Muscle layer of colon (tissue), 2 donors: ENCODE measurements at regions not wholly inside any gene's neighbourhood (a gene's known extent, or its start where the extent isn't known, plus 50 kb on each side); places are given as distances from the start of the nearest gene placed in this dataset.
"Not testable (repeated sequence)": the region's sequence is repeated elsewhere in the genome, so short reads cannot be mapped to it uniquely, and the experiment has no call there.

Source experiments
- H3K27ac ChIP-seq: one replicate; pipeline ENCODE4 v1.7.0; 2013; ENCODE audit warnings: low read depth, mild to moderate bottlenecking, low read length, moderate library complexity
- H3K27me3 ChIP-seq, 2 donors: one replicate each; pipeline ENCODE4 v1.7.0; 2013; ENCODE audit warnings: low read length in 2 of 2, mild to moderate bottlenecking in 2 of 2; ENCODE audit not compliant: insufficient read depth in 2 of 2, control insufficient read depth in 1 of 2
- H3K36me3 ChIP-seq: one replicate; pipeline ENCODE4 v1.7.0; 2013; ENCODE audit warnings: mild to moderate bottlenecking, low read length; ENCODE audit not compliant: insufficient read depth
- H3K4me1 ChIP-seq: one replicate; pipeline ENCODE4 v1.7.0; 2013; ENCODE audit warnings: mild to moderate bottlenecking, low read length; ENCODE audit not compliant: insufficient read depth
- H3K4me3 ChIP-seq, 2 donors: one replicate each; pipeline ENCODE4 v1.7.0; 2013; ENCODE audit warnings: low read length in 2 of 2, low read depth in 1 of 2, mild to moderate bottlenecking in 1 of 2, moderate library complexity in 1 of 2
- H3K9ac ChIP-seq: one replicate; pipeline ENCODE4 v1.7.0; 2013; ENCODE audit warnings: low read length
- H3K9me3 ChIP-seq: one replicate; pipeline ENCODE4 v1.7.0; 2013; ENCODE audit warnings: mild to moderate bottlenecking, low read length
- donor health status: abdominal sarcoma.
- donor health status: Adenocarcinoma of cecum.

DNA sequence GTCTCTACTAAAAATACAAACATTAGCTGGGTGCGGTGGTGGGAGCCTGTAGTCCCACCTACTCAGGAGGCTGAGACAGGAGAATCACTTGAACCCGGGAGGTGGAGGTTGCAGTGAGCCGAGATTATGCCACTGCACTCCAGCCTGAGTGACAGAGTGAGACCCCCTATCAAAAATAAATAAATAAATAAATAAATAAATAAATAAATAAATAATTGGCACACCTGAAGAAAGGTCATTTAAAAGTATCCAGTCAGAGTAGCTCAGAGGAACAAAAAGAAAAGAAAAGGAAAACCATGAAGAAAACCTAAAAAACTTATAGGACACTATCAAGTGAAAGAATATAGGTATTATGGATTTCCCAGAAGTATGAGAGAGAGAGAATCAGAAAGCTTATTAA lies 330.1 kb upstream of the AR start:
- H3K9ac ChIP-seq, H3K27me3 ChIP-seq, H3K9me3 ChIP-seq, H3K4me1 ChIP-seq, H3K27ac ChIP-seq, H3K36me3 ChIP-seq, H3K4me3 ChIP-seq: not testable (repeated sequence)

DNA sequence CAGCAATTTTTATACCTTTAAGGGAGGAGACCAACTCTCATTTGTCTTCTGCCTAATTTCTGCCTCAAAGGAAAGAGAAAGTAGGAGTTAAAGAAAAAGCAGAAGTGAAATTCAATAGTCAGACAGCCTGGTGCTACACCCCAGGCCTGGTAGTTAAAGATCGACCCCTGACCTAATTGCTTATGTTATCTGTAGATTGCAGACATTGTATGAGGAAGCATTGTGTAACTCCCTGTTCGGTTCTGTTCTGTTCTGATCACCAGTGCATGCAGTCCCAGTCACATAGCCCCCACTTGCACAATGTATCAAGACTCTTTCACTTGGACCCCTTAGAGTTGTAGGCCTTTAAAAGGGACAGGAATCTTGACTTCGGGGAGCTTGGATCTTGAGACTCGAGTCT lies 335.9 kb upstream of the AR start:
- Histone ChIP-seq H3K27ac (no peak overlapping the region), H3K9ac (no peak overlapping the region), H3K27me3 (peaks cover 0 to 6% of the 10 kb centered on the region in 2 donors), H3K36me3 (no peaks in the 10 kb centered on the region), H3K4me3 (no peak overlapping the region), H3K9me3 (no peaks in the 10 kb centered on the region), H3K4me1 (no peaks in the 10 kb centered on the region)

DNA sequence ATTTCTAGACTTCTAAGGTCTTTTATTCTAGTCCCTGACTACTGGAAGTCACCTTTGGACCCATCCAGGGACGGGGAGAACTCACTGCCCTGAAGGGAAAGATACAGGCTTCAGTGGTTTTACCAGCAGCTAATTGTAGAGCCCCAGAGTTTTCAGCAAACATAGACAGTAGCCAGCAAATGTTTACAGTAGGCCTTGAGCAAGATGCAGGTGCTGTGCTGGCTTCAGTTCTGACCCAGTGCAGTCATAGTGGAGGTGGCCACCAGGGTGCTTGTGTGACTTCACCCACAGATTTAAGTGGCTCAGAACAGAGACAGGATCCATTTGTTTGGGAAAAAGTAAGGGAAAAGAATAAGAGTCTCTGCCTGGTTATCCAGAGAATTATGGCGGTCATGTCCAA lies 384.4 kb upstream of the AR start:
- no peak overlapping the region for H3K4me3 ChIP-seq
- H3K4me1 ChIP-seq: no peaks in the 10 kb centered on the region
- no peaks in the 10 kb centered on the region for H3K36me3 ChIP-seq
- H3K9me3 ChIP-seq: no peaks in the 10 kb centered on the region
- no peaks in the 10 kb centered on the region for H3K27me3 ChIP-seq
- H3K27ac ChIP-seq: no peak overlapping the region
- no peak overlapping the region for H3K9ac ChIP-seq

DNA sequence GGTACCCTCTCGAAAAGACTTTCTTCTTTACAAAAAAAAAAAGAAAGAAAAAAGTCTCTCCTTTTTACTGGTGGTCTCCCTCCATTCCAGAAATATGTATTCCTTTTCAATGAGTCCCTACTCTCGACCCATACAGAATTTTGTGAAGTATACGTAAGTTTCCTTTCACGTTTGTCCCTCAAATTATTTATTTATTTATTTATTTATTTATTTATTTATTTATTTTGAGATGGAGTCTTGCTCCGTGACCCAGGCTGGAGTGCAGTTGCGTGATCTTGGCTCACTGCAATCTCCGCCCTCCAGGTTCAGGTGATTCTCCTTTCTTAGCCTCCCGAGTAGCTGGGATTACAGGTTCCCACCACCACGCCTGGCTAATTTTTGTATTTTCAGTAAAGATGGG lies 429.2 kb upstream of the AR start:
- no peak overlapping the region for H3K9ac ChIP-seq
- no peaks in the 10 kb centered on the region for H3K9me3 ChIP-seq

DNA sequence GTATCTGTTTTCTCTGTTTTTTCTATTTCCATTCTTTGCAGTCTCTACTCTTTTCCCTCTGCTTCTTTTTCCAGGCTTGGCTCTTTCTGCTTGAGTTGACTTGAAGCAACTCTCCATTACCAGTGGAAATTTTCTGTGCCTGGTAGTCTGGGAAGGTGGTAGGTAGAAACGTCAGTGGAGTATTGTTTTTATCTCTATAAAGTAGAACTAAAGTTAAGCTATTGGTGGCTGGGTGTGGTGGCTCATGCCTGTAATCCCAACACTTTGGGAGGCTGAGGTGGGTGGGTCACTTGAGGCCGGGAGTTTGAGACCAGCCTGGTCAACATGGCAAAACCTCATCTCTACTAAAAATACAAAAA lies 438.1 kb upstream of the AR start:
- H3K27ac ChIP-seq: no peak overlapping the region

More for the DNA sequence above, 429.2 kb upstream of the AR start:
- Histone ChIP-seq H3K4me1 (no peaks in the 10 kb centered on the region), H3K4me3 (no peak overlapping the region), H3K27me3 (no peaks in the 10 kb centered on the region), H3K36me3 (no peaks in the 10 kb centered on the region), H3K27ac (no peak overlapping the region)

DNA sequence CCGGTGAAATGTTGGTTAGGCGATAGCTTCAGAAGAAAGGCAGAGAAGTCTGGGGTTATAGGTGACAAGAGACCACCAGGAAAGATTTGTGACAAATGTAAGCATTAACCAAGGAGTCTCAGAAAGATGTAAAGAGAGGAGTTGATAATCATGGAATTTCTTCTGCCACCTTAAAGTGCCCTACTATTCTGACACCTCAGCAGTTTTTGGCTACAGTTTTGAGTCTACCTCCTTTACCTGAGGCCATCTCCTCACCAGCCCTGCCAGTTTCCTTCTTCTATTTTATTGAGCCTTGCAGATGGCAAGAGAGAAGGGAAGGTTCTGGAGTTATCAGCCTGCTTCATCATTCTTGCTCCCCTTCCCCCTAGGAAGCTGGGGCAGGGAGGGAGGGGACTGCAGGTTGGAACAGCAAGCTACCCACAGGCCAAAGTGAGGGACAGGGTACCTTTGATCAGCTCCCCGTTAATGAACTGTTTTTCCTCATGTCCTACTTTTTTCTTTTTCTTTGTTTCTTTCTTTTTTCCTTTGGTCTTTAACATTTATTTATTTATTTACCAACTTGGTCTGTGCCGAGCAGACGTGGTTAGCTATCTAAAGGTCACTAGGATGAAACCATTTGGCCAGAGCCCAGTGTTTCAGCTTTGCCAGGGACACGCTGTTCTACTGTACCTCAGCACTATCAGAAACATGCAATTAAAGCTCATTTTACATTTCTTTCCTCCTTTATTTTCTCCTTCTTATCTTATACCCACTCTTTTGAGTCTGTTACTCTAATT lies 438.7 kb upstream of the AR start:
- Histone ChIP-seq H3K27ac (no peak overlapping the region), H3K27me3 (no peaks in the 10 kb centered on the region), H3K9me3 (no peaks in the 10 kb centered on the region), H3K4me1 (peaks cover 6% of the 10 kb centered on the region), H3K36me3 (no peaks in the 10 kb centered on the region), H3K4me3 (no peak overlapping the region), H3K9ac (no peak overlapping the region)

More for the DNA sequence above, 438.1 kb upstream of the AR start:
- peaks cover 6% of the 10 kb centered on the region for H3K4me1 ChIP-seq
- no peaks in the 10 kb centered on the region for H3K36me3 ChIP-seq
- no peaks in the 10 kb centered on the region for H3K27me3 ChIP-seq
- H3K9ac ChIP-seq: no peak overlapping the region
- no peak overlapping the region for H3K4me3 ChIP-seq
- no peaks in the 10 kb centered on the region for H3K9me3 ChIP-seq

DNA sequence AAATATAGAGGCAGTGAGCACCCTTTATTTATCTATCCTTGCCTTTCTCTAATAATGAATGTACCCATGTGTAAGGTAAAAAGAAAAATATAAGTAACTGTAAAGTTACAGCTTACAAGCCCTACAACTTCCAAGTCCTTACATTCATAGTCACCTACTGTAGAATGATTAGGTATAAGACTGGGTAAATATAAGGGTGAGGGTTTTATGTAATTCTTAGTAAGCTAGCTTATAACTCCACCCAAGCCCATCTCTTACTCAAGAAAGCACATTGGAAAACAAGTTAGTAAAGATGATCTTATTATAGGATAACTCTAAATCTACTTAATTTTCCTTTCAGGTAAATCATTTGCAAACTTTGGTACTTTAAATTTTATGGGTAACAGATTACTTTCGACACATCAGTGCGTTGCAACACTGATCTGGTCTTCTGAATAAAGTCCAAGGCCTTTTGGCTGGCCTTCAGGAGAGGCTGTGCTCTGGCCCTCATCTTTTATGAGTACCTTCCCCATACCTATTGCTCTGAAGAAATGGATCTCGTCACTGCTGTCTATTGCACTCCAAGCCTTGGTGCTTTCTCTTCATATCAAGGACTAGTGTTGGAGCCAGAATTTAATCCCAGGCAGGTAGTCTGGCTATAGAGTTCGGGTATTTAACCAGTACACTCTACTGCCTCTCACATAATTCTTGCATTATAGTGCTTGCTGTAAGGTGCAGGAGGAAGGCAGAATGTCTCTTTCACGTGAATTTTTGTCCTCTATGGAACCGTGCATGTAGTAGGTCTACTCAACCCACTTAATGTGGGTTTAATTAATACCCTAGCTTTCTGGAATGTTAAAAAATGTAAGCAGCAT lies 443.6 kb upstream of the AR start:
- Histone ChIP-seq H3K36me3 (no peaks in the 10 kb centered on the region), H3K9ac (no peak overlapping the region), H3K9me3 (no peaks in the 10 kb centered on the region), H3K27ac (no peak overlapping the region), H3K4me3 (no peak overlapping the region), H3K4me1 (peaks cover 6% of the 10 kb centered on the region), H3K27me3 (no peaks in the 10 kb centered on the region)

DNA sequence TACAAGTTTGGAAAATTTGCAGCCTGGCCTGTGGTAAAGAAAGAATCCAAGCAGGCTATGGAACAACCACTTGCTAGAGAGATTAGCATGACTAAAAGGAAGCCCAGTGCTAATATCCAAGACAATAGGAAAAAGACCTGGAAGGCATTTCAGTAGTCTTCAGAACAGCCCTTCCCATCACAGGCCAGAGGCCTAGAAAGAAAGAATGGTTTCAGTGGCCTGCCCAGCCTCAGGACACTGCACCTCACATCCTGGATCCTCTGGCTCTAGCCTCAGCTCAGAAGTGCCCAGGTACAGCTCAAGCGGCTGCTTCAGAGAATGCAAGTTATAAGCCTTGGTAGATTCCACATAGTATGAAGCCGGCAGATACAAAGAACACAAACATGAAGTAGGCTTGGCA lies 449.8 kb upstream of the AR start:
- H3K27ac ChIP-seq: no peak overlapping the region
- H3K9ac ChIP-seq: no peak overlapping the region
- no peak overlapping the region for H3K4me3 ChIP-seq
- H3K27me3 ChIP-seq: no peaks in the 10 kb centered on the region
- no peaks in the 10 kb centered on the region for H3K9me3 ChIP-seq
- H3K36me3 ChIP-seq: no peaks in the 10 kb centered on the region
- no peaks in the 10 kb centered on the region for H3K4me1 ChIP-seq

DNA sequence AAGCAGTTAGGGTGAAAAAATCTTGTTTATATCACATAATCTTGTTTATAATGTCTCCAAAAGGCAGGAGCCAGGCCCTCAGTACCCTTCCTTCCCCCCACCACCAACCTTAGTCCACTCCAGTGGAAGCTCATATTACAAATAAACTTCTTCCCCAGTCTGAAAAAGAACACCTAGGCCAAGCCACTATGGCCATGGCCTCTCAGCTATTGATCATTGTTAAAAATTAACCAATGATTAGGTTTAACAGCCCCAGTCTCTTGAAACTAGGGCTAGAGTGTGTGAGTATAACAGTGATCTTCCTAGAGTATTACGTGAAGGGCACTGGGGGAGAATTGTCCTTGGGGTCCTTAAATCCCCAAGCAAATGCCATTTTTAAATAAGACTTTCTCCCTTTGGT lies 411.9 kb upstream of the EDA2R start:
- Histone ChIP-seq H3K36me3 (no peaks in the 10 kb centered on the region), H3K4me3 (no peak overlapping the region), H3K27ac (no peak overlapping the region), H3K4me1 (no peaks in the 10 kb centered on the region), H3K9ac (no peak overlapping the region), H3K27me3 (no peaks in the 10 kb centered on the region), H3K9me3 (no peaks in the 10 kb centered on the region)

DNA sequence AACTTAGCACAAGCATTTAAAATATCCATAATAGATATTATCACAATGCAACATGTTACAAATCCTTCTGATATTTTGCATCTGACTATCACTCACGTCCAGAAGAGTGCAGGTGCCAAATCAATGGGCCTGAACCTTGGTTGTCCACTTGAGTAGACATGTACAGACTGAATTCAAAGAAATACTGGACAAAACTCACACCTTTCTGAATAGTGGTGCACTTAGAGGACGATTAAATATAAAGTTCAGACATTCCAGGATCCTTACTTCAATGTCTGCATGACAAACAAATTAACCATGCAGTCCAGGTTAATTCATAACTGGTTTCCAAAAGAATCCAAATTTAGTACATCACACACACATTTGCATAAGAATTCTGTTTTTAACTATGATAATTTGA lies 406.0 kb upstream of the EDA2R start:
- H3K27ac ChIP-seq: no peak overlapping the region
- no peaks in the 10 kb centered on the region for H3K9me3 ChIP-seq

DNA sequence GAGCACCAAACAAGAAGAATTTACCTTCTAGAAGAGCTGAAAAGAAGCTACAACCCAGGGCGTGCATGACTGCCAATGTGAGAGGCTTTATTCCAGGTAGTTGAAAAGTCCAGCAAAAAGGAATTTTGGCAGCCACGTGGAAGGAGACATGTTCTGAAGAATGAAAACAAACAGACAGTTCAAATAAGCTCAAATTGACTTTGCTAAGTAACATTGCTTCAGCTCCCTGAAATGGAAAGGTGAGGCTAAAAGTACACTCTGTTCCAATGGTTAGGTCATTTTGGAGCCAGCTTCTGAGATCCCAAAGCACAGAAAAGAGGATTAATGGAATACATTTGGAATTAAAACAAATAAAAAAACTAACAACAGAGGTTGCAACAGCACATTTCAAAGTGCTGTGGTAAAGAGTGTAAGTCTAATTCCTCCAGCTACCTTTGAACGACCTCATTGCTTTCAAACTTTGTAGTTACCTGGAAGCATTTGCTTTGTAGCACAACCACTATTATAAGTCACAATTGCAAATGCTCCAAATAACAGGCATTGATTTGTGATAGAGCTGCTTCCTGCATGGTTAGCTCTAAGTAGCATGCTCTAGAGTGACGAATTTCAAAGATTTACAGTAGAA lies 405.3 kb upstream of the EDA2R start:
- H3K4me1 ChIP-seq: no peaks in the 10 kb centered on the region
- H3K4me3 ChIP-seq: no peak overlapping the region
- no peaks in the 10 kb centered on the region for H3K27me3 ChIP-seq
- H3K9me3 ChIP-seq: no peaks in the 10 kb centered on the region
- H3K9ac ChIP-seq: no peak overlapping the region
- H3K27ac ChIP-seq: no peak overlapping the region
- H3K36me3 ChIP-seq: no peaks in the 10 kb centered on the region

More for the DNA sequence above, 406.0 kb upstream of the EDA2R start:
- no peaks in the 10 kb centered on the region for H3K4me1 ChIP-seq
- no peaks in the 10 kb centered on the region for H3K27me3 ChIP-seq
- no peak overlapping the region for H3K4me3 ChIP-seq
- H3K9ac ChIP-seq: no peak overlapping the region
- no peaks in the 10 kb centered on the region for H3K36me3 ChIP-seq
